HUDEP-2 (cell line): ENCODE measurements at regions not wholly inside any gene's neighbourhood (a gene's known extent, or its start where the extent isn't known, plus 50 kb on each side); places are given as distances from the start of the nearest gene placed in this dataset.
"Not testable (repeated sequence)": the region's sequence is repeated elsewhere in the genome, so short reads cannot be mapped to it uniquely, and the experiment has no call there.

Source experiments
- DNase-seq, 76 experiments: peaks; one replicate each; lab custom pipeline; 2025; ENCODE audit not compliant: unreplicated experiment in 76 of 76; lab: John Stamatoyannopoulos, UW

- DNase-seq, result no peak
These were observed 191.7 kb upstream of the SPHKAP start for GRCh38 chr2:228373191-228373590.

- no peak for DNase-seq
These were observed 190.7 kb upstream of the SPHKAP start for GRCh38 chr2:228372212-228372611.

GRCh38 chr2:228369400-228370031, 188.0 kb upstream of the SPHKAP start:
- no peak for DNase-seq

- no peak for DNase-seq
These were observed 185.9 kb upstream of the SPHKAP start for GRCh38 chr2:228367356-228367755.

- no peak for DNase-seq
These were observed 178.0 kb upstream of the SPHKAP start for GRCh38 chr2:228359473-228359872.

- DNase-seq, result no peak
These were observed 174.4 kb upstream of the SPHKAP start for GRCh38 chr2:228355897-228356296.

GRCh38 chr2:228352980-228353379, 171.5 kb upstream of the SPHKAP start:
- not testable (repeated sequence) for DNase-seq

- no peak for DNase-seq
These were observed 170.6 kb upstream of the SPHKAP start for GRCh38 chr2:228352048-228352447.

- DNase-seq, result no peak
These were observed 167.1 kb upstream of the SPHKAP start for GRCh38 chr2:228348516-228349064.

- no peak for DNase-seq
These were observed 163.0 kb upstream of the SPHKAP start for GRCh38 chr2:228344531-228344930.

GRCh38 chr2:228339525-228339924, 158.0 kb upstream of the SPHKAP start:
- DNase-seq, result no peak

GRCh38 chr2:228334180-228334579, 152.7 kb upstream of the SPHKAP start:
- DNase-seq, result no peak

- DNase-seq, result no peak
These were observed 147.8 kb upstream of the SPHKAP start for GRCh38 chr2:228329282-228329681.

- no peak for DNase-seq
These were observed 139.5 kb upstream of the SPHKAP start for GRCh38 chr2:228321015-228321414.

- DNase-seq, result peak in 3 of 76 experiments; percentile 1 to 7 (median 1)
These were observed 136.7 kb upstream of the SPHKAP start for GRCh38 chr2:228318218-228318617.

GRCh38 chr2:228312172-228312571, 130.7 kb upstream of the SPHKAP start:
- DNase-seq, result no peak

GRCh38 chr2:228303960-228304359, 122.5 kb upstream of the SPHKAP start:
- no peak for DNase-seq

- DNase-seq, result no peak
These were observed 102.1 kb upstream of the SPHKAP start for GRCh38 chr2:228283491-228284171.

- no peak for DNase-seq
These were observed 100.9 kb upstream of the SPHKAP start for GRCh38 chr2:228282376-228282775.

- no peak for DNase-seq
These were observed 91.7 kb upstream of the SPHKAP start for GRCh38 chr2:228273159-228273558.

- DNase-seq, result no peak
These were observed 87.9 kb upstream of the SPHKAP start for GRCh38 chr2:228269351-228269750.

GRCh38 chr2:228268756-228269155, 87.3 kb upstream of the SPHKAP start:
- DNase-seq, result no peak
